ENCODE measurements at regions not wholly inside any gene's neighbourhood (a gene's known extent, or its start where the extent isn't known, plus 50 kb on each side); places are given as distances from the start of the nearest gene placed in this dataset.
"Not testable (repeated sequence)": the region's sequence is repeated elsewhere in the genome, so short reads cannot be mapped to it uniquely, and the experiment has no call there.

GRCh38 chr5:40274568-40274967, 405.1 kb upstream of the PTGER4 start:
- no peak for DNase-seq

- DNase-seq = no peak
Measured at GRCh38 chr5:40273936-40274335, 405.8 kb upstream of the PTGER4 start.

GRCh38 chr5:40271476-40271875, 408.2 kb upstream of the PTGER4 start:
- no peak for DNase-seq

- DNase-seq = no peak
Measured at GRCh38 chr5:40270274-40270845, 409.4 kb upstream of the PTGER4 start.

GRCh38 chr5:40268088-40268487, 411.6 kb upstream of the PTGER4 start:
- DNase-seq = no peak

- no peak for DNase-seq
Measured at GRCh38 chr5:40266952-40267351, 412.8 kb upstream of the PTGER4 start.

- no peak for DNase-seq
Measured at GRCh38 chr5:40261984-40262383, 417.7 kb upstream of the PTGER4 start.

- no peak for DNase-seq
Measured at GRCh38 chr5:40260361-40260760, 419.4 kb upstream of the PTGER4 start.

- DNase-seq = no peak
Measured at GRCh38 chr5:40258222-40258621, 421.5 kb upstream of the PTGER4 start.

GRCh38 chr5:40240671-40241070, 439.0 kb upstream of the PTGER4 start:
- no peak for DNase-seq

GRCh38 chr5:40240111-40240510, 439.6 kb upstream of the PTGER4 start:
- DNase-seq = no peak

GRCh38 chr5:40238066-40238745, 441.5 kb upstream of the PTGER4 start:
- no peak for DNase-seq

- DNase-seq = no peak
Measured at GRCh38 chr5:40235471-40236400, 444.0 kb upstream of the PTGER4 start.

GRCh38 chr5:40233268-40233667, 446.4 kb upstream of the PTGER4 start:
- DNase-seq = no peak

GRCh38 chr5:40227931-40228330, 451.8 kb upstream of the PTGER4 start:
- DNase-seq = no peak

GRCh38 chr5:40227366-40227765, 452.3 kb upstream of the PTGER4 start:
- DNase-seq = no peak

- DNase-seq = no peak
Measured at GRCh38 chr5:40226906-40227305, 452.8 kb upstream of the PTGER4 start.

- DNase-seq = not testable (repeated sequence)
Measured at GRCh38 chr5:40225147-40225546, 454.6 kb upstream of the PTGER4 start.

- DNase-seq = no peak
Measured at GRCh38 chr5:40224421-40224820, 455.3 kb upstream of the PTGER4 start.

GRCh38 chr5:40223884-40224402, 455.8 kb upstream of the PTGER4 start:
- DNase-seq = no peak

- no peak for DNase-seq
Measured at GRCh38 chr5:40221796-40222195, 457.9 kb upstream of the PTGER4 start.

GRCh38 chr5:40221255-40221654, 458.5 kb upstream of the PTGER4 start:
- DNase-seq = no peak

GRCh38 chr5:40220260-40220659, 459.5 kb upstream of the PTGER4 start:
- DNase-seq = no peak

GRCh38 chr5:40217553-40217952, 462.2 kb upstream of the PTGER4 start:
- DNase-seq = no peak
